ENCODE measurements at regions not wholly inside any gene's neighbourhood (a gene's known extent, or its start where the extent isn't known, plus 50 kb on each side); places are given as distances from the start of the nearest gene placed in this dataset.

GRCh38 chr10:120278069-120278468 lies 179.0 kb upstream of the PLPP4 start:
- TF ChIP-seq CTCF (IDR thresholded peaks at IDR 0.05) = no peak
- no peak for TF ChIP-seq POLR2AphosphoS5 (IDR thresholded peaks at IDR 0.05)
- TF ChIP-seq POLR2A (IDR thresholded peaks at IDR 0.05) = no peak
